Kidney epithelial cell (primary cell): ENCODE measurements at regions not wholly inside any gene's neighbourhood (a gene's known extent, or its start where the extent isn't known, plus 50 kb on each side); places are given as distances from the start of the nearest gene placed in this dataset.
A peak's percentile ranks its signal among the peaks of the same experiment; 100 is the strongest.

Experiments used
- DNase-seq: peaks from one replicate; pipeline ENCODE4 v3.0.0-alpha.2; 2010; ENCODE audit warnings: low read depth
- H3K27me3 ChIP-seq: 2 replicates; pipeline ENCODE4 v1.6.0; 2011; ENCODE audit warnings: low read length; ENCODE audit not compliant: control insufficient read depth, insufficient read depth
- H3K36me3 ChIP-seq: 2 replicates; pipeline ENCODE4 v1.5.1; 2011; ENCODE audit warnings: low read length; ENCODE audit not compliant: control insufficient read depth, insufficient read depth
- H3K4me3 ChIP-seq: 2 replicates; pipeline ENCODE4 v1.5.1; 2011; ENCODE audit warnings: low read depth, mild to moderate bottlenecking, control low read depth, low read length
- TF ChIP-seq, protein P1 (sequence below): IDR thresholded peaks from 2 replicates; pipeline ENCODE4 v1.5.1; 2011; ENCODE audit warnings: mild to moderate bottlenecking, moderate library complexity, low read length, control low read depth, inconsistent platforms; ENCODE audit not compliant: insufficient read depth, poor library complexity, severe bottlenecking

DNA sequence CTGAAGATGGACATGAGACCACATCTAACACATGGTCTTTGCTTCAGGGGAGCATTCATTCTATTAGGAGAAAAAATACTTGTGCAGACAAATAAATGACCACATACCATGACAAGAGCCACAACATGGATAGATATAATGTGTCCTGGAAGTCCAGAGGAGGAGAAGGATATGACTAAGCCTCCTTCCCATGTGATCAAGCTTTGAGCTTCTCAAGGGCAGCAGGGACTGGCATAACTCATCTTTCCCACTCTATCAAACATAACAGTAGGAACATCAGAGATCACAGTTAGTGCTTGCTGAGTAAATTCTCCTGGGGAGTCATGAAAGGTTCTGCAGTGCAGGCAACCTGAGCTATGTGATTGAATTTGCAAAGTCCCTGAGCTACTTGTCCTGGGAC lies 86.0 kb upstream of the LPP start:
- no peak overlapping the region for H3K4me3 ChIP-seq
- DNase-seq: peak; percentile 51
- H3K36me3 ChIP-seq: no peaks in the 10 kb centered on the region
- H3K27me3 ChIP-seq: no peaks in the 10 kb centered on the region
- TF ChIP-seq, protein P1, sequence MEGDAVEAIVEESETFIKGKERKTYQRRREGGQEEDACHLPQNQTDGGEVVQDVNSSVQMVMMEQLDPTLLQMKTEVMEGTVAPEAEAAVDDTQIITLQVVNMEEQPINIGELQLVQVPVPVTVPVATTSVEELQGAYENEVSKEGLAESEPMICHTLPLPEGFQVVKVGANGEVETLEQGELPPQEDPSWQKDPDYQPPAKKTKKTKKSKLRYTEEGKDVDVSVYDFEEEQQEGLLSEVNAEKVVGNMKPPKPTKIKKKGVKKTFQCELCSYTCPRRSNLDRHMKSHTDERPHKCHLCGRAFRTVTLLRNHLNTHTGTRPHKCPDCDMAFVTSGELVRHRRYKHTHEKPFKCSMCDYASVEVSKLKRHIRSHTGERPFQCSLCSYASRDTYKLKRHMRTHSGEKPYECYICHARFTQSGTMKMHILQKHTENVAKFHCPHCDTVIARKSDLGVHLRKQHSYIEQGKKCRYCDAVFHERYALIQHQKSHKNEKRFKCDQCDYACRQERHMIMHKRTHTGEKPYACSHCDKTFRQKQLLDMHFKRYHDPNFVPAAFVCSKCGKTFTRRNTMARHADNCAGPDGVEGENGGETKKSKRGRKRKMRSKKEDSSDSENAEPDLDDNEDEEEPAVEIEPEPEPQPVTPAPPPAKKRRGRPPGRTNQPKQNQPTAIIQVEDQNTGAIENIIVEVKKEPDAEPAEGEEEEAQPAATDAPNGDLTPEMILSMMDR: no peak

GRCh38 chr3:188068342-188068741 lies 85.6 kb upstream of the LPP start:
- H3K4me3 ChIP-seq: no peak overlapping the region
- no peaks in the 10 kb centered on the region for H3K36me3 ChIP-seq
- TF ChIP-seq, protein P1: no peak
- H3K27me3 ChIP-seq: no peaks in the 10 kb centered on the region
- no peak for DNase-seq

DNA sequence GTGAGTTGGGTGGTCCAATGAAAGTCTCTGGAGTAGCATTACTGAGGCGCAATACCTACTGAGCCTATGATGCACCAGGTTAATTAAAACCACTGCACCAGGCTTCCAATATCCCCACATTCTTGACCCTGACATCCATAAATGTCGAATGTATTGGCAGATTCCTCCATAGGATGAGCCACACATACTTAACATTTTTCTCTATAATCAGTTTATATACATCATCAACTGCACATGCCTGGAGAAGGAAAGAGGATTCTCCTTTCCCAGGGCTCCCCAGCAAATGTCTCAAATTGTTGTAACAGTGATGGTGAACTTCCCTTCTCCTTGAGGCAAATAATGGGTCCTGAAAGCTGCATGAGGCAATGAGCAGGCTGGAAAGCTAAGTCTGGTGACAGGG lies 82.3 kb upstream of the LPP start:
- no peak for DNase-seq
- H3K36me3 ChIP-seq: no peaks in the 10 kb centered on the region
- TF ChIP-seq, protein P1: no peak
- H3K4me3 ChIP-seq: no peak overlapping the region
- no peaks in the 10 kb centered on the region for H3K27me3 ChIP-seq

DNA sequence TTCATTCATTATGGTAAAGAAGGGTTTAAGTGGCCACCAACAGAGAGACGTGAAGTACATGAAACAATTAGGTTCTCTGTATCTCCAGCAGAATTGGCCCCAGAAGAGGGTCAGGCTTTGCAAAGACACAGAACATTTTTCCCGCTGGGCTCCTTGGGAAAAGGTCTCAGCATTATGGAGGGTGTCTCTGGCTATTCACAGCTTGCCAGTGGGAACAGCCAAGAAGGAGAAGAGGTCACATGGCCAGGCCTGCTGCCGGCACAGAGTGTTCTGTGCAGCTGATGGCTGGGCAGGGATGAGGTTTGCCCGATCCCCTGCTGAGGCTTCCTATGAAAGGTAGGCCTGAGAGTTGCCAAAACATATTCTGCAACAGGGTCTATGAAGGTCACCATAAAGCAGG lies 77.8 kb upstream of the LPP start:
- no peak for DNase-seq
- H3K36me3 ChIP-seq: no peaks in the 10 kb centered on the region
- H3K27me3 ChIP-seq: no peaks in the 10 kb centered on the region
- H3K4me3 ChIP-seq: no peak overlapping the region
- TF ChIP-seq, protein P1: no peak

DNA sequence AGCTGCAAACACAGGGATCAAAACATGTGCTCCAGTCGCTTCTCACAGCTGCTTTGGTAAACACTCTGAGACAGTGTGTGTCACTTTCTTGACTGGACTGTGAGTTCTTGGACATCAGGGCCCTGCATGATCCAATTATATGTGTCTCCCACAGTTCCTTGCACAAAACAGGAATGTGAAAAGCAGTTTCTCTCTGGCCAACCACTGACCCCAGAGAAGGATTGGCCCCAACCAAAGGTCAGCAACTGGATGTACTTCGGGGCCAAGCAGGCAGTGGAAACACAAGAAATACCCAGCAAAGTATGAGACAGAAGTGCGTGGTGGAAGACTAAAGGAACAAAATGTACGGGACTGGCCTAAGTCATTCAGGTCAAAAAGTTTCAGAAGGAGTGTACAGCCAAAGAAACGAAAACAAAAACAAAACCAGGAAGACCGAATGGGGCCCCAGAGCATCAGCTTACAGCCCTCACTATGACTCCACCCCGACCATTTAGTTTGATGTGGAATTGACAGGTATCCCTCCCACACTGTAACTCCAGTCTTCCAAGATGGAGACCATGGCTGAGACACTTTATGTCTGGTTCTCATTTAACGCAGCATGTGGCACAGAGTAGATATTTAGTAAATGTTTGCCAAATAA lies 76.7 kb upstream of the LPP start:
- Histone ChIP-seq H3K27me3 (no peaks in the 10 kb centered on the region), H3K36me3 (no peaks in the 10 kb centered on the region), H3K4me3 (no peak overlapping the region)
- TF ChIP-seq, protein P1: no peak
- DNase-seq: no peak

GRCh38 chr3:188080091-188080490 lies 73.9 kb upstream of the LPP start:
- Histone ChIP-seq H3K36me3 (no peaks in the 10 kb centered on the region), H3K4me3 (no peak overlapping the region), H3K27me3 (no peaks in the 10 kb centered on the region)
- TF ChIP-seq, protein P1: no peak
- no peak for DNase-seq
